ENCODE measurements at regions not wholly inside any gene's neighbourhood (a gene's known extent, or its start where the extent isn't known, plus 50 kb on each side); places are given as distances from the start of the nearest gene placed in this dataset.
A peak's percentile ranks its signal among the peaks of the same experiment; 100 is the strongest.

- Histone ChIP-seq H3K36me3 (ENCODE audit: control insufficient read depth in 1 of 2, insufficient read depth in 2 of 2, low read length in 2 of 2) (no peaks in the 10 kb centered on the region), H4K20me1 (ENCODE audit: insufficient read depth) (no peaks in the 10 kb centered on the region), H3K79me2 (ENCODE audit: insufficient read depth, low read length) (no peaks in the 10 kb centered on the region), H2AFZ (ENCODE audit: low read depth, low read length, poor library complexity, severe bottlenecking) (no peak overlapping the region), H3K4me2 (ENCODE audit: low read length) (no peak overlapping the region), H3K27ac (ENCODE audit: low read depth, low read length) (no peak overlapping the region), H3K27me3 (ENCODE audit: insufficient read depth, low read length) (no peaks in the 10 kb centered on the region), H3K4me1 (ENCODE audit: control insufficient read depth in 1 of 2, insufficient read depth in 2 of 2, low read length in 2 of 2) (no peaks in the 10 kb centered on the region), H3K9me2 (ENCODE audit: insufficient read depth) (no peaks in the 10 kb centered on the region), H3K4me3 (replicated peaks in 1 of 2; ENCODE audit: low read depth in 1 of 2, low read length in 2 of 2) (no peak overlapping the region), H3K9ac (ENCODE audit: low read length) (no peak overlapping the region), H3K9me3 (ENCODE audit: control insufficient read depth in 1 of 2, insufficient read depth in 1 of 2, low read depth in 1 of 2, low read length in 2 of 2) (no peaks in the 10 kb centered on the region)
- no peak for TF ChIP-seq CEBPB (IDR thresholded peaks at IDR 0.05; ENCODE audit: low read depth)
- no peak for TF ChIP-seq EZH2 (IDR thresholded peaks at IDR 0.05)
- no peak for TF ChIP-seq MAX (IDR thresholded peaks at IDR 0.05)
- 0 out of 2 replicates have a peak, but pooled peaks have one; percentile 45 for TF ChIP-seq CBX3 (IDR thresholded peaks at IDR 0.05; ENCODE audit: low read depth)
- TF ChIP-seq CTCF (IDR thresholded peaks at IDR 0.05 in 2 of 3, conservative IDR thresholded peaks at IDR 0.05 in 1 of 3; ENCODE audit: borderline replicate concordance in 1 of 3, insufficient read depth in 1 of 3, low read depth in 2 of 3, low read length in 2 of 3), result peak in 1 of 3 experiments; percentile 22; a peak in 2 of 6 replicates
- no peak for TF ChIP-seq SIN3A (IDR thresholded peaks at IDR 0.05; ENCODE audit: low read depth)
- no peak for DNase-seq (ENCODE audit: low read depth, low spot score)
- no TSS peak for BruUV-seq (replicated peaks)
- CTCF ChIA-PET, result no interaction called here
- POLR2A ChIA-PET, result no interaction called here
- intact Hi-C loops (cut with micrococcal nuclease), result no loop called here
- RAD21 ChIA-PET (ENCODE audit: low non-redundant PET in 1 of 2, low total read pairs in 2 of 2, uncharacterized antibody in 2 of 2, unreplicated experiment in 2 of 2), result no interaction called here
- ATAC-seq, result 0 out of 2 replicates have a peak, but pooled peaks have one; percentile 34
Observed at GRCh38 chr7:34389332-34390078, 268.5 kb upstream of the NPSR1 start.

GRCh38 chr7:34390103-34390502, 267.9 kb upstream of the NPSR1 start:
- no TSS peak for BruUV-seq (replicated peaks)
- Histone ChIP-seq H3K9me2 (ENCODE audit: insufficient read depth) (no peaks in the 10 kb centered on the region), H3K9ac (ENCODE audit: low read length) (no peak overlapping the region), H3K4me2 (ENCODE audit: low read length) (no peak overlapping the region), H3K27ac (ENCODE audit: low read depth, low read length) (no peak overlapping the region), H2AFZ (ENCODE audit: low read depth, low read length, poor library complexity, severe bottlenecking) (no peak overlapping the region), H3K79me2 (ENCODE audit: insufficient read depth, low read length) (no peaks in the 10 kb centered on the region), H3K4me3 (replicated peaks in 1 of 2; ENCODE audit: low read depth in 1 of 2, low read length in 2 of 2) (no peak overlapping the region), H3K9me3 (ENCODE audit: control insufficient read depth in 1 of 2, insufficient read depth in 1 of 2, low read depth in 1 of 2, low read length in 2 of 2) (no peaks in the 10 kb centered on the region), H4K20me1 (ENCODE audit: insufficient read depth) (no peaks in the 10 kb centered on the region), H3K27me3 (ENCODE audit: insufficient read depth, low read length) (no peaks in the 10 kb centered on the region), H3K36me3 (ENCODE audit: control insufficient read depth in 1 of 2, insufficient read depth in 2 of 2, low read length in 2 of 2) (no peaks in the 10 kb centered on the region), H3K4me1 (ENCODE audit: control insufficient read depth in 1 of 2, insufficient read depth in 2 of 2, low read length in 2 of 2) (no peaks in the 10 kb centered on the region)
- ChIA-PET POLR2A (no interaction called here), RAD21 (ENCODE audit: low non-redundant PET in 1 of 2, low total read pairs in 2 of 2, uncharacterized antibody in 2 of 2, unreplicated experiment in 2 of 2) (no interaction called here), CTCF (no interaction called here)
- intact Hi-C loops (cut with micrococcal nuclease), result no loop called here
- DNase-seq (ENCODE audit: low read depth, low spot score) (no peak), ATAC-seq (no peak)
- TF ChIP-seq ATF3 (IDR thresholded peaks at IDR 0.05) (no peak), REST (IDR thresholded peaks at IDR 0.05; ENCODE audit: low read depth) (no peak), CTCF (IDR thresholded peaks at IDR 0.05 in 2 of 3, conservative IDR thresholded peaks at IDR 0.05 in 1 of 3; ENCODE audit: borderline replicate concordance in 1 of 3, insufficient read depth in 1 of 3, low read depth in 2 of 3, low read length in 2 of 3) (no peak), EZH2 (IDR thresholded peaks at IDR 0.05) (no peak), EZH2phosphoT487 (IDR thresholded peaks at IDR 0.05; ENCODE audit: borderline replicate concordance) (no peak), MAX (IDR thresholded peaks at IDR 0.05) (no peak)
